ENCODE measurements at regions not wholly inside any gene's neighbourhood (a gene's known extent, or its start where the extent isn't known, plus 50 kb on each side); places are given as distances from the start of the nearest gene placed in this dataset.
"Not testable (repeated sequence)": the region's sequence is repeated elsewhere in the genome, so short reads cannot be mapped to it uniquely, and the experiment has no call there.

- no peak for DNase-seq (ENCODE audit: low spot score)
These were observed 324.8 kb downstream of the QKI start for GRCh38 chr6:163739408-163739725.

GRCh38 chr6:163738725-163739407, 324.3 kb downstream of the QKI start:
- no peak for DNase-seq (ENCODE audit: low spot score)

- no peak for DNase-seq (ENCODE audit: low spot score)
These were observed 323.8 kb downstream of the QKI start for GRCh38 chr6:163738304-163738703.

GRCh38 chr6:163735076-163735475, 320.6 kb downstream of the QKI start:
- no peak for DNase-seq (ENCODE audit: low spot score)

- DNase-seq (ENCODE audit: low spot score): no peak
These were observed 318.5 kb downstream of the QKI start for GRCh38 chr6:163733061-163733460.

GRCh38 chr6:163732479-163732878, 318.0 kb downstream of the QKI start:
- DNase-seq (ENCODE audit: low spot score): no peak

- DNase-seq (ENCODE audit: low spot score): not testable (repeated sequence)
These were observed 317.5 kb downstream of the QKI start for GRCh38 chr6:163732014-163732351.

- no peak for DNase-seq (ENCODE audit: low spot score)
These were observed 316.9 kb downstream of the QKI start for GRCh38 chr6:163731215-163732013.

GRCh38 chr6:163730246-163731210, 316.0 kb downstream of the QKI start:
- no peak for DNase-seq (ENCODE audit: low spot score)

- DNase-seq (ENCODE audit: low spot score): no peak
These were observed 314.8 kb downstream of the QKI start for GRCh38 chr6:163729127-163729872.

- no peak for DNase-seq (ENCODE audit: low spot score)
These were observed 314.1 kb downstream of the QKI start for GRCh38 chr6:163728442-163729126.

GRCh38 chr6:163726037-163726695, 311.6 kb downstream of the QKI start:
- DNase-seq (ENCODE audit: low spot score): no peak

- no peak for DNase-seq (ENCODE audit: low spot score)
These were observed 310.8 kb downstream of the QKI start for GRCh38 chr6:163725008-163725941.

GRCh38 chr6:163724196-163724595, 309.7 kb downstream of the QKI start:
- no peak for DNase-seq (ENCODE audit: low spot score)

GRCh38 chr6:163723759-163724158, 309.2 kb downstream of the QKI start:
- DNase-seq (ENCODE audit: low spot score): no peak

- no peak for DNase-seq (ENCODE audit: low spot score)
These were observed 307.6 kb downstream of the QKI start for GRCh38 chr6:163721922-163722692.

- no peak for DNase-seq (ENCODE audit: low spot score)
These were observed 306.9 kb downstream of the QKI start for GRCh38 chr6:163721435-163721834.

GRCh38 chr6:163720460-163721235, 306.1 kb downstream of the QKI start:
- DNase-seq (ENCODE audit: low spot score): no peak

Measured in putamen (tissue), 1 donor.